Stimulated activated CD4-positive, alpha-beta T cell treated with anti-CD3 and anti-CD28 coated beads, TNF-alpha, amount 100 ng/mL, for 24 hours (primary cell): ENCODE measurements at regions not wholly inside any gene's neighbourhood (a gene's known extent, or its start where the extent isn't known, plus 50 kb on each side); places are given as distances from the start of the nearest gene placed in this dataset.

Experiments
- DNase-seq, 3 experiments: peaks; one replicate each; pipeline ENCODE4 v3.0.0-alpha.2; 2020; ENCODE audit warnings: low read depth in 3 of 3

GRCh38 chr7:135831455-135832195 is 83.0 kb upstream of the FAM180A start:
- DNase-seq = no peak

- no peak for DNase-seq
Observed at GRCh38 chr7:135828604-135829003, 80.0 kb upstream of the FAM180A start.

GRCh38 chr7:135827391-135827790 is 78.8 kb upstream of the FAM180A start:
- DNase-seq = no peak

GRCh38 chr7:135825406-135825805 is 76.8 kb upstream of the FAM180A start:
- DNase-seq = no peak

- no peak for DNase-seq
Observed at GRCh38 chr7:135822376-135822775, 73.8 kb upstream of the FAM180A start.

- DNase-seq = no peak
Observed at GRCh38 chr7:135817583-135817982, 69.0 kb upstream of the FAM180A start.

GRCh38 chr7:135815033-135815432 is 66.4 kb upstream of the FAM180A start:
- no peak for DNase-seq

GRCh38 chr7:135812148-135812547 is 63.5 kb upstream of the FAM180A start:
- no peak for DNase-seq

- no peak for DNase-seq
Observed at GRCh38 chr7:135811506-135811905, 62.9 kb upstream of the FAM180A start.

- DNase-seq = no peak
Observed at GRCh38 chr7:135808206-135808605, 59.6 kb upstream of the FAM180A start.

GRCh38 chr7:135803143-135803542 is 54.5 kb upstream of the FAM180A start:
- no peak for DNase-seq

GRCh38 chr7:135802697-135803096 is 54.1 kb upstream of the FAM180A start:
- DNase-seq = no peak

- DNase-seq = no peak
Observed at GRCh38 chr7:135801877-135802276, 53.3 kb upstream of the FAM180A start.

- DNase-seq = peak in 2 of 3 experiments; percentile 1 to 21
Observed at GRCh38 chr7:135801045-135801693, 52.6 kb upstream of the FAM180A start.

- no peak for DNase-seq
Observed at GRCh38 chr7:135800560-135800959, 51.9 kb upstream of the FAM180A start.

GRCh38 chr7:135799881-135800280 is 51.3 kb upstream of the FAM180A start:
- DNase-seq = no peak
